Natural killer cell (primary cell): ENCODE measurements at regions not wholly inside any gene's neighbourhood (a gene's known extent, or its start where the extent isn't known, plus 50 kb on each side); places are given as distances from the start of the nearest gene placed in this dataset.

Experiments
- ATAC-seq, 3 donors: fragments of 150-1000 bp in 2 of 3; fragments of 200-7000 bp in 1 of 3; cut with Tn5 transposase; 1 replicate in 1 of 3; 2 replicates in 2 of 3; pipeline ENCODE4 v1.10.0; 2021; ENCODE audit warnings: mild to moderate bottlenecking in 2 of 3, moderate library complexity in 2 of 3
- DNase-seq, 2 donors: peaks; one replicate each; pipeline versions ENCODE4 v3.0.0 to v3.0.0-alpha.2; 2013 to 2021; ENCODE audit warnings: mixed read lengths in 1 of 2
- H3K27ac ChIP-seq: one replicate; pipeline ENCODE4 v1.5.1; 2013; ENCODE audit warnings: mild to moderate bottlenecking, low read length
- H3K27me3 ChIP-seq: one replicate; pipeline ENCODE4 v1.6.1; 2013; ENCODE audit warnings: low read length; ENCODE audit not compliant: control insufficient read depth, insufficient read depth
- H3K36me3 ChIP-seq: one replicate; pipeline ENCODE4 v1.6.1; 2013; ENCODE audit warnings: low read length; ENCODE audit not compliant: control insufficient read depth, insufficient read depth
- H3K4me1 ChIP-seq: one replicate; pipeline ENCODE4 v1.6.1; 2013; ENCODE audit warnings: low read length; ENCODE audit not compliant: control insufficient read depth, insufficient read depth
- H3K4me3 ChIP-seq: one replicate; pipeline ENCODE4 v1.5.1; 2013; ENCODE audit warnings: low read length
- H3K9me3 ChIP-seq: one replicate; pipeline ENCODE4 v1.6.1; 2013; ENCODE audit warnings: low read length; ENCODE audit not compliant: control insufficient read depth, insufficient read depth
- H3K27ac Mint-ChIP-seq, 2 donors: one replicate each; pipeline ENCODE4 v1.8.0; 2022; ENCODE audit warnings: mild to moderate bottlenecking in 2 of 2, mixed read lengths in 2 of 2, moderate library complexity in 1 of 2
- H3K27me3 Mint-ChIP-seq, 2 donors: one replicate each; pipeline ENCODE4 v1.8.0; 2022; ENCODE audit warnings: low read depth in 2 of 2, mixed read lengths in 2 of 2
- H3K36me3 Mint-ChIP-seq: one replicate; pipeline ENCODE4 v1.8.0; 2022; ENCODE audit warnings: mixed read lengths
- H3K4me1 Mint-ChIP-seq, 2 donors: one replicate each; pipeline ENCODE4 v1.8.0; 2022; ENCODE audit warnings: mixed read lengths in 2 of 2
- H3K4me3 Mint-ChIP-seq: one replicate; pipeline ENCODE4 v1.8.0; 2022; ENCODE audit warnings: mild to moderate bottlenecking, moderate library complexity, mixed read lengths
- H3K9me3 Mint-ChIP-seq, 2 donors: one replicate each; pipeline ENCODE4 v1.8.0; 2022; ENCODE audit warnings: mixed read lengths in 2 of 2
- CTCF ChIP-seq: fragments of 200-600 bp; IDR thresholded peaks from one replicate; pipeline ENCODE4 v1.8.0; 2022; ENCODE audit warnings: antibody characterized with exemption
- WGBS: methylation state at CpG from one replicate; pipeline ENCODE4 v1.1.7; 2013; ENCODE audit warnings: missing lambda C conversion rate; ENCODE audit not compliant: insufficient coverage; 5-methylcytosine and 5-hydroxymethylcytosine counted together
- intact Hi-C: fragments of 100-400 bp; cut with micrococcal nuclease; formaldehyde crosslinking; loops from one replicate; pipeline ENCODE4 v1.14.2; 2022

DNA sequence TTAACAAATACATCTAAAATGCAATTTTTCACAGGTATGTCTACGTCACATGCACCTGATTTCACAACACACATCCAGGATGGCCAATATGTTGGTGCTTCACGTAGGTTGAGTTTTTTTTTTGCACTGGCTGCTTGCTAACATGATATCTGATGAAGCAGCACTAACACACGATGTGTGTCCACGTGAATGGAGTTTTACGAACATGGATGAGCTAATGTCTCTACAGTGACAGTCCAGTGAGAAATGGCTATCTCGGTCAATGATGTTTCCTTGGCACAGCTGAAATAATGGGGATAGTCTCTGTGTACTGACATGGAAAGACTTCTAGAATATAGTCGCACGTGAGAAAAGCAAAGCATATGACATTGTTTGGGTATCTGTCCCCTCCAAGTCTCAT, 563.9 kb upstream of the ADARB2 start:
- Histone ChIP-seq H3K4me3 (no peak overlapping the region), H3K27ac (no peak overlapping the region), H3K27me3 (no peaks in the 10 kb centered on the region), H3K9me3 (no peaks in the 10 kb centered on the region), H3K36me3 (no peaks in the 10 kb centered on the region), H3K4me1 (no peaks in the 10 kb centered on the region)
- no peaks in the 10 kb centered on the region for H3K27me3 Mint-ChIP-seq
- H3K4me3 Mint-ChIP-seq: no peak overlapping the region
- intact Hi-C loops: no loop called here
- H3K36me3 Mint-ChIP-seq: no peaks in the 10 kb centered on the region
- TF ChIP-seq CTCF: no peak
- no peak overlapping the region for H3K27ac Mint-ChIP-seq
- peaks cover 0 to 4% of the 10 kb centered on the region in 2 donors for H3K9me3 Mint-ChIP-seq
- no peaks in the 10 kb centered on the region for H3K4me1 Mint-ChIP-seq
- 89% methylated on average over 8 of the region's 8 CpGs for WGBS
- DNase-seq (no peak), ATAC-seq (no peak)

DNA sequence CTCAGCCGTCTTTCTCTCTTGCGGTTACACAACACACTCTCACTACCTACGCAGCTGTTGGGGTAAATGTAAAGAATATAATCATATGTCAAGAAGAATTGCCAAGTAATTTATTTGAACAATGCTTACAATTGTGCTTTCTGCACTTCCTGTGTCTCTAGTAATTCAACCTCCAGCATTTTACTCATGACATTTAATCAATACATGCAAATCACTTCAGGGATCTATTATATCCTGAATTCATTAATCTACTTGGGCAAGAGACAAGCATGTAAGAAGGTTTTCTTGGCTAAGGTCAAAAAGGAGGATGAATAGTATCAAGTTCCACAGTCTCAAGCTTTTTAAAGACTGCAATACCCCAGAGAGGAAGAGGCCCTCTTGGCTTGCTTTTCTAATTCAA, 562.9 kb upstream of the ADARB2 start:
- H3K36me3 ChIP-seq: no peaks in the 10 kb centered on the region
- Mint-ChIP-seq H3K36me3 (no peaks in the 10 kb centered on the region), H3K4me3 (no peak overlapping the region), H3K9me3 (peaks cover 0 to 3% of the 10 kb centered on the region in 2 donors), H3K27ac (no peak overlapping the region), H3K27me3 (no peaks in the 10 kb centered on the region), H3K4me1 (no peaks in the 10 kb centered on the region)
- WGBS: no CpG with 5 or more reads among the region's 3 CpGs
- no peak for ATAC-seq
- H3K9me3 ChIP-seq: no peaks in the 10 kb centered on the region
- no peak for DNase-seq
- H3K27ac ChIP-seq: no peak overlapping the region
- TF ChIP-seq CTCF: no peak
- no peaks in the 10 kb centered on the region for H3K27me3 ChIP-seq
- intact Hi-C loops: no loop called here
- H3K4me3 ChIP-seq: no peak overlapping the region
- no peaks in the 10 kb centered on the region for H3K4me1 ChIP-seq

- Mint-ChIP-seq H3K36me3 (no peaks in the 10 kb centered on the region), H3K4me1 (no peaks in the 10 kb centered on the region), H3K9me3 (peaks cover 0 to 2% of the 10 kb centered on the region in 2 donors), H3K4me3 (no peak overlapping the region), H3K27ac (no peak overlapping the region), H3K27me3 (no peaks in the 10 kb centered on the region)
- DNase-seq (no peak), ATAC-seq (no peak)
- Histone ChIP-seq H3K4me3 (no peak overlapping the region), H3K27me3 (no peaks in the 10 kb centered on the region), H3K27ac (no peak overlapping the region), H3K36me3 (no peaks in the 10 kb centered on the region), H3K9me3 (no peaks in the 10 kb centered on the region), H3K4me1 (no peaks in the 10 kb centered on the region)
- WGBS: 94% methylated on average over 4 of the region's 6 CpGs
- TF ChIP-seq CTCF: no peak
- intact Hi-C loops: no loop called here
Observed at GRCh38 chr10:2296179-2296891, 559.0 kb upstream of the ADARB2 start.

- H3K9me3 Mint-ChIP-seq: no peaks in the 10 kb centered on the region
- H3K27ac Mint-ChIP-seq: no peak overlapping the region
- intact Hi-C loops: no loop called here
- H3K4me1 ChIP-seq: no peaks in the 10 kb centered on the region
- no peak overlapping the region for H3K4me3 ChIP-seq
- no peak for TF ChIP-seq CTCF
- DNase-seq: no peak
- ATAC-seq: no peak
- H3K4me1 Mint-ChIP-seq: no peaks in the 10 kb centered on the region
- WGBS: 66% methylated on average over 8 of the region's 8 CpGs
- no peak overlapping the region for H3K4me3 Mint-ChIP-seq
- H3K9me3 ChIP-seq: no peaks in the 10 kb centered on the region
- no peaks in the 10 kb centered on the region for H3K27me3 Mint-ChIP-seq
- no peak overlapping the region for H3K27ac ChIP-seq
- H3K36me3 ChIP-seq: no peaks in the 10 kb centered on the region
- no peaks in the 10 kb centered on the region for H3K27me3 ChIP-seq
- no peaks in the 10 kb centered on the region for H3K36me3 Mint-ChIP-seq
Observed at GRCh38 chr10:2294739-2295138, 557.4 kb upstream of the ADARB2 start.
